ENCODE measurements at regions not wholly inside any gene's neighbourhood (a gene's known extent, or its start where the extent isn't known, plus 50 kb on each side); places are given as distances from the start of the nearest gene placed in this dataset.

DNA sequence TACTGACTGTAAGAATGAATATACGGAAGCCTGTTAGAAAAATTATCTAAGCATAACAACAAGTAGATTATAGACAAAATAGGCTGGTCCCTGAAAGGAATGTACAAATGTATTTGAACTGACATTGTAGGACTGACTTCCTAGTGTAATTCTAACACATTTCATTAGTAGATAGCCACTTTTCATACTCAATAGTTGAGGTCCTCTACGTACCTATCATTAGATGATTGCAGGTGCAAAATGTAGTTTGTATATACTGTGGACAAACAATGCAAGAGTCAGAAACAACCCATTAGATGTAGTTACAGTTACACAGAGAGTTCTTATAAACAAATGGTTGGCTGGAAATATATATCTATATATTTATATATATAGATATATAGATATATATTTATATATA lies 402.3 kb upstream of the SLITRK6 start:
- TF ChIP-seq EZH2 (IDR thresholded peaks at IDR 0.05; ENCODE audit: borderline replicate concordance, low read length), result no peak
- TF ChIP-seq, protein P1, sequence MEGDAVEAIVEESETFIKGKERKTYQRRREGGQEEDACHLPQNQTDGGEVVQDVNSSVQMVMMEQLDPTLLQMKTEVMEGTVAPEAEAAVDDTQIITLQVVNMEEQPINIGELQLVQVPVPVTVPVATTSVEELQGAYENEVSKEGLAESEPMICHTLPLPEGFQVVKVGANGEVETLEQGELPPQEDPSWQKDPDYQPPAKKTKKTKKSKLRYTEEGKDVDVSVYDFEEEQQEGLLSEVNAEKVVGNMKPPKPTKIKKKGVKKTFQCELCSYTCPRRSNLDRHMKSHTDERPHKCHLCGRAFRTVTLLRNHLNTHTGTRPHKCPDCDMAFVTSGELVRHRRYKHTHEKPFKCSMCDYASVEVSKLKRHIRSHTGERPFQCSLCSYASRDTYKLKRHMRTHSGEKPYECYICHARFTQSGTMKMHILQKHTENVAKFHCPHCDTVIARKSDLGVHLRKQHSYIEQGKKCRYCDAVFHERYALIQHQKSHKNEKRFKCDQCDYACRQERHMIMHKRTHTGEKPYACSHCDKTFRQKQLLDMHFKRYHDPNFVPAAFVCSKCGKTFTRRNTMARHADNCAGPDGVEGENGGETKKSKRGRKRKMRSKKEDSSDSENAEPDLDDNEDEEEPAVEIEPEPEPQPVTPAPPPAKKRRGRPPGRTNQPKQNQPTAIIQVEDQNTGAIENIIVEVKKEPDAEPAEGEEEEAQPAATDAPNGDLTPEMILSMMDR (IDR thresholded peaks at IDR 0.05; ENCODE audit: low read length), result no peak
- no peak overlapping the region for H3K27ac ChIP-seq (ENCODE audit: low read depth, low read length, poor library complexity, severe bottlenecking)

DNA sequence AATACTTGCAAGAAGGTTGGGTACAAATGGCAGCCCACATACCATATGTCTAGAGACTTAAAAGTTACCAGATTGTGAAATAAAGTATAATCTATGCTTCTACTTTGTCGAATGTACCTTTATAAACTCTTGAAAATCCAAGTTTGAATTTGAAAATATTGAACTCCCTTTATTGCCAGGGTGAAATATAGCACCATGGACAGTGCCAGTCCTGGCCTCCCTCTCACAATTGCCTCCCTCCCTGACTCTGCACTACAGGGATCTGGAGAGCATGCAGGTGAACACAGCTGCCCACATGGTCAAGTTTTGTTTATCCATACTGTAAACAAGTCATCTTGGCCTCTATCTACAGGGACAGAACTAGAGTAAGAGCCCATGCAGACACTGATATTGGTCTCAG lies 394.1 kb upstream of the SLITRK6 start:
- Histone ChIP-seq H3K9me2 (ENCODE audit: low read depth, low read length) (no peaks in the 10 kb centered on the region), H3K36me3 (ENCODE audit: insufficient read depth, low read length) (no peaks in the 10 kb centered on the region), H3K9ac (ENCODE audit: low read length) (no peak overlapping the region), H4K20me1 (ENCODE audit: insufficient read depth, low read length) (no peaks in the 10 kb centered on the region), H3K79me2 (ENCODE audit: insufficient read depth, low read length) (no peaks in the 10 kb centered on the region), H3K4me1 (ENCODE audit: insufficient read depth, low read length, severe bottlenecking) (no peaks in the 10 kb centered on the region), H2AFZ (ENCODE audit: low read length) (no peak overlapping the region), H3K4me2 (ENCODE audit: low read length) (no peak overlapping the region), H3F3A (ENCODE audit: insufficient read depth, low read length) (no peaks in the 10 kb centered on the region), H3K27me3 (ENCODE audit: insufficient read depth, low read length) (no peaks in the 10 kb centered on the region), H3K4me3 (ENCODE audit: low read depth, low read length, poor library complexity, severe bottlenecking) (no peak overlapping the region), H3K27ac (ENCODE audit: low read depth, low read length, poor library complexity, severe bottlenecking) (no peak overlapping the region), H3K9me3 (ENCODE audit: low read length) (no peaks in the 10 kb centered on the region)
- TF ChIP-seq EZH2 (IDR thresholded peaks at IDR 0.05; ENCODE audit: borderline replicate concordance, low read length), result no peak
- TF ChIP-seq, protein P1 (IDR thresholded peaks at IDR 0.05; ENCODE audit: low read length), result no peak

More for the DNA sequence above, 402.3 kb upstream of the SLITRK6 start:
- Histone ChIP-seq H3K36me3 (ENCODE audit: insufficient read depth, low read length) (no peaks in the 10 kb centered on the region), H3K9ac (ENCODE audit: low read length) (no peak overlapping the region), H3K9me3 (ENCODE audit: low read length) (no peaks in the 10 kb centered on the region), H4K20me1 (ENCODE audit: insufficient read depth, low read length) (peaks cover 4% of the 10 kb centered on the region; the same call in 1 of the 2 replicates), H3K4me3 (ENCODE audit: low read depth, low read length, poor library complexity, severe bottlenecking) (no peak overlapping the region), H3K4me1 (ENCODE audit: insufficient read depth, low read length, severe bottlenecking) (no peaks in the 10 kb centered on the region), H3F3A (ENCODE audit: insufficient read depth, low read length) (peaks cover 3% of the 10 kb centered on the region), H3K27me3 (ENCODE audit: insufficient read depth, low read length) (no peaks in the 10 kb centered on the region), H3K79me2 (ENCODE audit: insufficient read depth, low read length) (no peaks in the 10 kb centered on the region), H2AFZ (ENCODE audit: low read length) (peak overlapping the region; percentile 73; the same call in 1 of the 2 replicates), H3K9me2 (ENCODE audit: low read depth, low read length) (no peaks in the 10 kb centered on the region; the same call in 1 of the 2 replicates), H3K4me2 (ENCODE audit: low read length) (no peak overlapping the region)

DNA sequence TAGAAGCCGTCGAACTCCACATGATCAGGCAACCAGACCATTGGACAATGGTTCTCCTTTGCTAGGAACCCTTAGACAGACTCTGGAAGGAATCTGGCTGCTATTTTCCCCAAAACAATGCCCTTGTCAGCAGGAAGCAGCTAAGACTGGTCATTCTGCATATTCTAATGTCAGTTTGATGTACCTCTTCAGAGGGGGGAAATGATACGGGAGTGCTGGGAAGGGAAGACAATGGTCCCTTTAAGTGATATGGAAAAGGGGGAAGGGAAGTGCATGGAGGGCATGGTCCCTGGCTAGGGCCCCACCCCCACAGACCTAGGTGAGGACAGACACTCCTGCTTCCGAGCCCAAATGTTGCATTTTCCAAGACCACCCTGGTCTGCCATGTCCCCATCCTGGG lies 389.0 kb upstream of the SLITRK6 start:
- Histone ChIP-seq H3K27me3 (ENCODE audit: insufficient read depth, low read length) (no peaks in the 10 kb centered on the region), H3F3A (ENCODE audit: insufficient read depth, low read length) (no peaks in the 10 kb centered on the region), H3K36me3 (ENCODE audit: insufficient read depth, low read length) (no peaks in the 10 kb centered on the region), H3K9me2 (ENCODE audit: low read depth, low read length) (no peaks in the 10 kb centered on the region), H3K4me3 (ENCODE audit: low read depth, low read length, poor library complexity, severe bottlenecking) (no peak overlapping the region), H3K9me3 (ENCODE audit: low read length) (no peaks in the 10 kb centered on the region), H2AFZ (ENCODE audit: low read length) (no peak overlapping the region), H3K4me2 (ENCODE audit: low read length) (no peak overlapping the region), H3K79me2 (ENCODE audit: insufficient read depth, low read length) (no peaks in the 10 kb centered on the region), H3K9ac (ENCODE audit: low read length) (no peak overlapping the region), H3K27ac (ENCODE audit: low read depth, low read length, poor library complexity, severe bottlenecking) (no peak overlapping the region), H3K4me1 (ENCODE audit: insufficient read depth, low read length, severe bottlenecking) (no peaks in the 10 kb centered on the region), H4K20me1 (ENCODE audit: insufficient read depth, low read length) (no peaks in the 10 kb centered on the region)
- TF ChIP-seq, protein P1 (IDR thresholded peaks at IDR 0.05; ENCODE audit: low read length), result no peak
- TF ChIP-seq EZH2 (IDR thresholded peaks at IDR 0.05; ENCODE audit: borderline replicate concordance, low read length), result no peak
